SK-N-SH treated with all-trans-retinoic acid at 6 μM for 48 hours (cell line): ENCODE measurements at regions not wholly inside any gene's neighbourhood (a gene's known extent, or its start where the extent isn't known, plus 50 kb on each side); places are given as distances from the start of the nearest gene placed in this dataset.
"Not testable (repeated sequence)": the region's sequence is repeated elsewhere in the genome, so short reads cannot be mapped to it uniquely, and the experiment has no call there.

Experiments
- ATAC-seq: fragments of 200-7000 bp; cut with Tn5 transposase; 3 replicates; pipeline ENCODE4 v1.9.1; 2020; ENCODE audit warnings: mild to moderate bottlenecking, moderate library complexity
- ARNTL ChIP-seq: fragments of 450-650 bp; formaldehyde crosslinking; IDR thresholded peaks from 2 replicates; pipeline ENCODE4 v1.5.0; 2020; ENCODE audit warnings: low read depth, mild to moderate bottlenecking, moderate library complexity, borderline replicate concordance
- BACH2 ChIP-seq: fragments of 250-450 bp; sonication (Bioruptor Pico); IDR thresholded peaks from 2 replicates; pipeline ENCODE4 v1.9.0; 2021; ENCODE audit warnings: mild to moderate bottlenecking, borderline replicate concordance
- CSDC2 ChIP-seq: fragments of 250-450 bp; sonication (Bioruptor Pico); IDR thresholded peaks from 2 replicates; pipeline ENCODE4 v1.5.0; 2020; ENCODE audit warnings: mild to moderate bottlenecking, moderate library complexity
- ESRRG ChIP-seq: fragments of 250-450 bp; sonication (Bioruptor Pico); IDR thresholded peaks from 2 replicates; pipeline ENCODE4 v1.6.1; 2021; ENCODE audit warnings: mild to moderate bottlenecking
- GLIS3 ChIP-seq: fragments of 250-450 bp; sonication (Bioruptor Pico); IDR thresholded peaks from 2 replicates; pipeline ENCODE4 v1.5.0; 2020; ENCODE audit warnings: mild to moderate bottlenecking, moderate library complexity
- ISL1 ChIP-seq: fragments of 250-450 bp; sonication (Bioruptor Pico); IDR thresholded peaks from 2 replicates; pipeline ENCODE4 v2.1.2; 2022; ENCODE audit warnings: mild to moderate bottlenecking, moderate library complexity
- PPARA ChIP-seq: fragments of 250-450 bp; sonication (Bioruptor Pico); IDR thresholded peaks from 2 replicates; pipeline ENCODE4 v1.5.0; 2020; ENCODE audit warnings: mild to moderate bottlenecking, borderline replicate concordance
- RARB ChIP-seq: fragments of 250-450 bp; sonication (Bioruptor Pico); IDR thresholded peaks from 2 replicates; pipeline ENCODE4 v1.8.0; 2021; ENCODE audit warnings: mild to moderate bottlenecking, moderate library complexity
- SNAI2 ChIP-seq: fragments of 250-450 bp; sonication (Bioruptor Pico); IDR thresholded peaks from 2 replicates; pipeline ENCODE4 v1.5.0; 2020; ENCODE audit warnings: mild to moderate bottlenecking, moderate library complexity
- TCF4 ChIP-seq: fragments of 250-450 bp; sonication (Bioruptor Pico); IDR thresholded peaks from 2 replicates; pipeline ENCODE4 v1.8.0; 2021; ENCODE audit warnings: mild to moderate bottlenecking, moderate library complexity, borderline replicate concordance
- TOX ChIP-seq: fragments of 250-450 bp; sonication (Bioruptor Pico); IDR thresholded peaks from 2 replicates; pipeline ENCODE4 v1.8.0; 2021; ENCODE audit warnings: mild to moderate bottlenecking, moderate library complexity, borderline replicate concordance
- ZC3H10 ChIP-seq: fragments of 250-450 bp; sonication (Bioruptor Pico); IDR thresholded peaks from 2 replicates; pipeline ENCODE4 v1.5.1; 2021; ENCODE audit warnings: mild to moderate bottlenecking, moderate library complexity
- ZFP3 ChIP-seq: fragments of 250-450 bp; sonication (Bioruptor Pico); IDR thresholded peaks from 2 replicates; pipeline ENCODE4 v1.5.0; 2020; ENCODE audit warnings: mild to moderate bottlenecking, moderate library complexity
- ZFP30 ChIP-seq: fragments of 450-650 bp; formaldehyde crosslinking; IDR thresholded peaks from 2 replicates; pipeline ENCODE4 v1.5.0; 2022; ENCODE audit warnings: mild to moderate bottlenecking, moderate library complexity
- ZNF565 ChIP-seq: fragments of 450-650 bp; formaldehyde crosslinking; conservative IDR thresholded peaks from 2 replicates; pipeline ENCODE4 v1.5.0; 2020; ENCODE audit warnings: low read depth, mild to moderate bottlenecking, moderate library complexity
- ZNF70 ChIP-seq: fragments of 450-650 bp; formaldehyde crosslinking; IDR thresholded peaks from 2 replicates; pipeline ENCODE4 v1.5.0; 2020; ENCODE audit warnings: mild to moderate bottlenecking, moderate library complexity
- ZNF8 ChIP-seq: fragments of 450-650 bp; formaldehyde crosslinking; IDR thresholded peaks from 2 replicates; pipeline ENCODE4 v1.5.0; 2020; ENCODE audit warnings: mild to moderate bottlenecking, moderate library complexity
- TF ChIP-seq, protein P1 (sequence below): fragments of 250-450 bp; sonication (Bioruptor Pico); IDR thresholded peaks from 2 replicates; pipeline ENCODE4 v1.8.0; 2021; ENCODE audit warnings: low read depth, mild to moderate bottlenecking, moderate library complexity, borderline replicate concordance
- TF ChIP-seq, protein P2 (sequence below): fragments of 250-450 bp; sonication (Bioruptor Pico); IDR thresholded peaks from 2 replicates; pipeline ENCODE4 v1.8.0; 2020; ENCODE audit warnings: mild to moderate bottlenecking, moderate library complexity, borderline replicate concordance
- TF ChIP-seq, protein P3 (sequence below): fragments of 250-450 bp; sonication (Bioruptor Pico); IDR thresholded peaks from 2 replicates; pipeline ENCODE4 v1.5.1; 2021; ENCODE audit warnings: mild to moderate bottlenecking, moderate library complexity

DNA sequence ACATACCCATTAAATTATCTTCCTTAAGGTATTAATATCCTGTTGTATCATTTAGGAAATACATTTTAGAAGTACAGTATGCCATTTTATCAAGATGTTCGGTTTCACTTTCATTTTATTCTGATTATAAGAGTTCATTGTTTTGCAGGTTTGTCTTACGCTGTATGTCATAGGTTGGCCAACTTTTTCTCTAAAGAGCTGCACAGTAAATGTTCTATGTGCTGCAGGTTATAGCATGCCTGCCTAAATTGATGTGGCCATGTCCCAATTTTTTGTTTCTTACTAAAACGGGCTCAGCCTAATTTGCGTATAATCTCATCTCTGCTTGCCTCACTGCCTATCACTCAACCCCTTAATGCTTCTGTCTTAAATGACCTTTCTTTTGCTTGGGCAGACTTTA is 126.4 kb downstream of the USP22 start:
- ATAC-seq: no peak
- TF ChIP-seq GLIS3: no peak
- TF ChIP-seq CSDC2 (CRISPR knock-in tag): no peak
- TF ChIP-seq ZNF565 (CRISPR knock-in tag): no peak
- no peak for TF ChIP-seq ARNTL
- TF ChIP-seq ZFP3 (CRISPR knock-in tag): no peak
- TF ChIP-seq RARB (CRISPR knock-in tag): no peak
- no peak for TF ChIP-seq BACH2 (CRISPR knock-in tag)
- TF ChIP-seq ZNF8 (CRISPR knock-in tag): no peak
- TF ChIP-seq PPARA: no peak
- TF ChIP-seq ZNF70 (CRISPR knock-in tag): no peak
- TF ChIP-seq ESRRG (CRISPR knock-in tag): no peak
- TF ChIP-seq ZC3H10 (CRISPR knock-in tag): no peak
- TF ChIP-seq, protein P1, sequence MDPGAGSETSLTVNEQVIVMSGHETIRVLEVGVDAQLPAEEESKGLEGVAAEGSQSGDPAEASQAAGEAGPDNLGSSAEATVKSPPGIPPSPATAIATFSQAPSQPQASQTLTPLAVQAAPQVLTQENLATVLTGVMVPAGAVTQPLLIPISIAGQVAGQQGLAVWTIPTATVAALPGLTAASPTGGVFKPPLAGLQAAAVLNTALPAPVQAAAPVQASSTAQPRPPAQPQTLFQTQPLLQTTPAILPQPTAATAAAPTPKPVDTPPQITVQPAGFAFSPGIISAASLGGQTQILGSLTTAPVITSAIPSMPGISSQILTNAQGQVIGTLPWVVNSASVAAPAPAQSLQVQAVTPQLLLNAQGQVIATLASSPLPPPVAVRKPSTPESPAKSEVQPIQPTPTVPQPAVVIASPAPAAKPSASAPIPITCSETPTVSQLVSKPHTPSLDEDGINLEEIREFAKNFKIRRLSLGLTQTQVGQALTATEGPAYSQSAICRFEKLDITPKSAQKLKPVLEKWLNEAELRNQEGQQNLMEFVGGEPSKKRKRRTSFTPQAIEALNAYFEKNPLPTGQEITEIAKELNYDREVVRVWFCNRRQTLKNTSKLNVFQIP (CRISPR knock-in tag): no peak
- TF ChIP-seq, protein P2, sequence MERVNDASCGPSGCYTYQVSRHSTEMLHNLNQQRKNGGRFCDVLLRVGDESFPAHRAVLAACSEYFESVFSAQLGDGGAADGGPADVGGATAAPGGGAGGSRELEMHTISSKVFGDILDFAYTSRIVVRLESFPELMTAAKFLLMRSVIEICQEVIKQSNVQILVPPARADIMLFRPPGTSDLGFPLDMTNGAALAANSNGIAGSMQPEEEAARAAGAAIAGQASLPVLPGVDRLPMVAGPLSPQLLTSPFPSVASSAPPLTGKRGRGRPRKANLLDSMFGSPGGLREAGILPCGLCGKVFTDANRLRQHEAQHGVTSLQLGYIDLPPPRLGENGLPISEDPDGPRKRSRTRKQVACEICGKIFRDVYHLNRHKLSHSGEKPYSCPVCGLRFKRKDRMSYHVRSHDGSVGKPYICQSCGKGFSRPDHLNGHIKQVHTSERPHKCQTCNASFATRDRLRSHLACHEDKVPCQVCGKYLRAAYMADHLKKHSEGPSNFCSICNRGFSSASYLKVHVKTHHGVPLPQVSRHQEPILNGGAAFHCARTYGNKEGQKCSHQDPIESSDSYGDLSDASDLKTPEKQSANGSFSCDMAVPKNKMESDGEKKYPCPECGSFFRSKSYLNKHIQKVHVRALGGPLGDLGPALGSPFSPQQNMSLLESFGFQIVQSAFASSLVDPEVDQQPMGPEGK (CRISPR knock-in tag): no peak
- TF ChIP-seq ZFP30 (CRISPR knock-in tag): no peak
- no peak for TF ChIP-seq SNAI2
- no peak for TF ChIP-seq ISL1 (CRISPR knock-in tag)
- no peak for TF ChIP-seq TCF4 (CRISPR knock-in tag)
- TF ChIP-seq, all 23 proteins: peak for 0

DNA sequence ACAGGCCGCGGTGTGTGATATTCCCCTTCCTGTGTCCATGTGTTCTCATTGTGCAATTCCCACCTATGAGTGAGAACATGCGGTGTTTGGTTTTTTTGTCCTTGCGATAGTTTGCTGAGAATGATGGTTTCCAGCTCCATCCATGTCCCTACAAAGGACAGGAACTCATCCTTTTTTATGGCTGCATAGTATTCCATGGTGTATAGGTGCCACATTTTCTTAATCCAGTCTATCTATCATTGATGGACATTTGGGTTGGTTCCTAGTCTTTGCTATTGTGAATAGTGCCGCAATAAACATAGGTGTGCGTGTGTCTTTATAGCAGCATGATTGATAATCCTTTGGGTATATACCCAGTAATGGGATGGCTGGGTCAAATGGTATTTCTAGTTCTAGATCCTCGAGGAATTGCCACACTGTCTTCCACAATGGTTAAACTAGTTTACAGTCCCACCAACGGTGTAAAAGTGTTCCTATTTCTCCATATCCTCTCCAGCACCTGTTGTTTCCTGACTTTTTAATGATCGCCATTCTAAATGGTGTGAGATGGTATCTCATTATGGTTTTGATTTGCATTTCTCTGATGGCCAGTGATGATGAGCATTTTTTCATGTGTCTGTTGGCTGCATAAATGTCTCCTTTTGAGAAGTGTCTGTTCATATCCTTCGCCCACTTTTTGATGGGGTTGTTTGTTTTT is 125.1 kb downstream of the USP22 start:
- ATAC-seq: not testable (repeated sequence)

DNA sequence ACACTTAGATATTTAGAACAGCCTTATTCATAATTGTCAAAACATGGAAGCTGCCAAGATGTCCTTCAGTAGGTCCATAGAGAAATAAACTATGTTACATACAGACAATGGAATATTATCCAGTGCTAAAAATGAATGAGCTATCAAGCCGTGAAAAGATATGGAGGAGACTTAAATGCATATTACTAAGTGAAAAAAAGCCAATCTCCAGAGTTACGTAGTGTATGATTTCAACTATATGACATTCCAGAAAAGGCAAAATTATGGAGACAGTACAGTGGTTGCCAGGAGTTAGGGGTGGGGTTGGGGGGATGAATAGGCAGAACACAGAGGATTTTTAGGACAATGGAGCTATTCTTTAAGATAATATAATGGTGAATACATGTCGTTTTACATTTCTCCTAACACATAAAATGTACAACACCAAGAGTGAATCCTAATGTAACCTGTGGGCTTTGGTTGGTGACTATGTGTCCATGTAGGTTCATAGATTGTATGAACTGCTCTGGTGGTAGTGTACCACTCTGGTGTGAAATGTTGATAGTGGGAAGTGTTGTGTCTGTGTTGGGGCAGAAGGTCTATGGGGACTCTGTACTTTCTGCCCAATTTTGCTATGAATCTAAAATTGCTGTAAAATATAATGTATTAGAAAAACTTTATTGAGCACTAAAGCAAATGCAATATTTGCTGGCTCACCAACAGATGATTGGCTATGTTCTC is 122.6 kb downstream of the USP22 start:
- TF ChIP-seq ZFP30 (CRISPR knock-in tag) (no peak), ESRRG (CRISPR knock-in tag) (no peak), ZNF8 (CRISPR knock-in tag) (no peak)
- TF ChIP-seq, protein P3, sequence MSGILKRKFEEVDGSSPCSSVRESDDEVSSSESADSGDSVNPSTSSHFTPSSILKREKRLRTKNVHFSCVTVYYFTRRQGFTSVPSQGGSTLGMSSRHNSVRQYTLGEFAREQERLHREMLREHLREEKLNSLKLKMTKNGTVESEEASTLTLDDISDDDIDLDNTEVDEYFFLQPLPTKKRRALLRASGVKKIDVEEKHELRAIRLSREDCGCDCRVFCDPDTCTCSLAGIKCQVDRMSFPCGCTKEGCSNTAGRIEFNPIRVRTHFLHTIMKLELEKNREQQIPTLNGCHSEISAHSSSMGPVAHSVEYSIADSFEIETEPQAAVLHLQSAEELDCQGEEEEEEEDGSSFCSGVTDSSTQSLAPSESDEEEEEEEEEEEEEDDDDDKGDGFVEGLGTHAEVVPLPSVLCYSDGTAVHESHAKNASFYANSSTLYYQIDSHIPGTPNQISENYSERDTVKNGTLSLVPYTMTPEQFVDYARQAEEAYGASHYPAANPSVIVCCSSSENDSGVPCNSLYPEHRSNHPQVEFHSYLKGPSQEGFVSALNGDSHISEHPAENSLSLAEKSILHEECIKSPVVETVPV (CRISPR knock-in tag): no peak
- peak; percentile 27 for ATAC-seq

DNA sequence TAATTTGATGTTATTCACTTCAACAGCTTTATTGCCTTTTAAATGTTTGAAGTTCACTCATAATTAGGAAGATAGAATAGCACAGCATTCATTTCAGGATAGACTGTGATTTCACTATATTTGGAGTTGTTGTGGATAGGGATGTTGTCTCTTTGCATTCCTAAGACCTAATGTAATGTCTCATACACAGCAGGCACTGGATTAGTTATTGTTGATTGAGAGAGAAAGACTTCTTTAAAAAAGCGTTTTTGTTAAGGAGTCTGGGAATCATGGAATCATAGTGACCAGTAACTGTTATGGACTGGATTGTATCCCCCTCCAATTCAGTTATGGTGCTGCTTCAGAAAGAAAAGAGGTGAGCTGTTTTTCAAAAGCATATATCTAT is 122.0 kb downstream of the USP22 start:
- TF ChIP-seq GLIS3 (no peak), ESRRG (CRISPR knock-in tag) (no peak), ISL1 (CRISPR knock-in tag) (0 out of 2 replicates have a peak, but pooled peaks have one; percentile 13), TOX (CRISPR knock-in tag) (no peak)
- peak; percentile 93 for ATAC-seq

DNA sequence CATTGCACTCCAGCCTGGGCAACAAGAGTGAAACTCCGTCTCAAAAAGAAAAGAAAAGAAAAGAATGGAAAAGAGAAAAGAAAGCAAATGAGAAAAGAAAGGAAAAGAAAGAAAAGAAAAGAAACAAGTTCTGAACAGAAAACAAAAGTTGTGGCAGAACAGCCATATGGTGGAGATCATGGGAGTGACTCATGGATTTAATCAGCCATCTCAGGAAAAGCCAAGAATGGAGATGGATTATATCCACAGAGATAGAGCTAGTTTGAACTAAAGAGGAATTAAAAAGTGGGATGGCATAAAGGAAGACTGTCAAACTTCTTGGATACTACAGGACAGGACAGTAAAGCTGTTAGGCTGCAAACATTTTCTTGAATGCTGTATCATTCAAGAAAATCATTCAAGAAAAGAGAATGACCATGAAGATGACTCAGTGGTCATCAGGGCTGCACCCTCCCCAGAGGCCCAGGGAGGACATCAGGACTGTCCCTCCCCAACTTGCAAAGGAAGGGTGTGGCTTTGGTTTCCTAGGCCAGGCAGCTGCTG is 120.6 kb downstream of the USP22 start:
- TF ChIP-seq TOX (CRISPR knock-in tag) (0 out of 2 replicates have a peak, but pooled peaks have one; percentile 48), ISL1 (CRISPR knock-in tag) (peak; percentile 48; the same call in 1 of the 2 replicates), CSDC2 (CRISPR knock-in tag) (no peak)
- peak; percentile 73 for ATAC-seq
